Upper lobe of right lung (tissue), 1 donor: ENCODE measurements at regions not wholly inside any gene's neighbourhood (a gene's known extent, or its start where the extent isn't known, plus 50 kb on each side); places are given as distances from the start of the nearest gene placed in this dataset.

Experiments used
- ATAC-seq: fragments of 200-7000 bp; cut with Tn5 transposase; one replicate; pipeline ENCODE4 v1.9.1; 2020; ENCODE audit warnings: mild to moderate bottlenecking, moderate library complexity
- DNase-seq: peaks from one replicate; pipeline ENCODE4 v3.0.0-alpha.2; 2020
- H3K27ac ChIP-seq: fragments of 200-600 bp; one replicate; pipeline ENCODE4 v1.8.0; 2022
- H3K27me3 ChIP-seq: fragments of 200-600 bp; one replicate; pipeline ENCODE4 v1.8.0; 2022; ENCODE audit warnings: mild to moderate bottlenecking
- H3K36me3 ChIP-seq: fragments of 200-600 bp; one replicate; pipeline ENCODE4 v1.8.0; 2022
- H3K4me1 ChIP-seq: fragments of 200-600 bp; one replicate; pipeline ENCODE4 v1.8.0; 2022
- H3K4me3 ChIP-seq: fragments of 200-600 bp; one replicate; pipeline ENCODE4 v1.8.0; 2022; ENCODE audit warnings: mild to moderate bottlenecking
- H3K9me3 ChIP-seq: fragments of 200-600 bp; one replicate; pipeline ENCODE4 v1.8.0; 2022
- CTCF ChIP-seq: fragments of 200-600 bp; IDR thresholded peaks from one replicate; pipeline ENCODE4 v1.8.0; 2022; ENCODE audit warnings: antibody characterized with exemption
- intact Hi-C: fragments of 100-400 bp; cut with DNase I; formaldehyde crosslinking; loops from one replicate; pipeline ENCODE4 v1.11.0; 2022
- donor health status: DM: no; HTN: yes; CAD: no; lungs with severe emphysema.

GRCh38 chr18:69109686-69110085 lies 291.0 kb upstream of the DOK6 start:
- no peaks in the 10 kb centered on the region for H3K4me1 ChIP-seq
- intact Hi-C loops, result no loop called here
- no peaks in the 10 kb centered on the region for H3K9me3 ChIP-seq
- ATAC-seq, result no peak
- DNase-seq, result no peak
- H3K36me3 ChIP-seq, result no peaks in the 10 kb centered on the region
- TF ChIP-seq CTCF, result no peak
- no peak overlapping the region for H3K4me3 ChIP-seq
- H3K27ac ChIP-seq, result no peak overlapping the region
- H3K27me3 ChIP-seq, result no peaks in the 10 kb centered on the region

- H3K9me3 ChIP-seq, result no peaks in the 10 kb centered on the region
- no peak overlapping the region for H3K4me3 ChIP-seq
- no peak for TF ChIP-seq CTCF
- H3K27me3 ChIP-seq, result no peaks in the 10 kb centered on the region
- DNase-seq, result no peak
- no peak for ATAC-seq
- H3K27ac ChIP-seq, result no peak overlapping the region
- intact Hi-C loops, result no loop called here
- H3K4me1 ChIP-seq, result no peaks in the 10 kb centered on the region
- no peaks in the 10 kb centered on the region for H3K36me3 ChIP-seq
These were observed 279.9 kb upstream of the DOK6 start for GRCh38 chr18:69120833-69121232.

- no peaks in the 10 kb centered on the region for H3K9me3 ChIP-seq
- H3K4me1 ChIP-seq, result no peaks in the 10 kb centered on the region
- no peak overlapping the region for H3K27ac ChIP-seq
- TF ChIP-seq CTCF, result no peak
- no peaks in the 10 kb centered on the region for H3K27me3 ChIP-seq
- intact Hi-C loops, result no loop called here
- ATAC-seq (peak; percentile 71), DNase-seq (no peak)
- H3K4me3 ChIP-seq, result no peak overlapping the region
- no peaks in the 10 kb centered on the region for H3K36me3 ChIP-seq
These were observed 277.3 kb upstream of the DOK6 start for GRCh38 chr18:69123421-69123820.

GRCh38 chr18:69127873-69128500 lies 272.7 kb upstream of the DOK6 start:
- H3K36me3 ChIP-seq, result no peaks in the 10 kb centered on the region
- no peak overlapping the region for H3K4me3 ChIP-seq
- H3K27ac ChIP-seq, result no peak overlapping the region
- TF ChIP-seq CTCF, result no peak
- no peaks in the 10 kb centered on the region for H3K27me3 ChIP-seq
- no peaks in the 10 kb centered on the region for H3K9me3 ChIP-seq
- no peaks in the 10 kb centered on the region for H3K4me1 ChIP-seq
- DNase-seq (no peak), ATAC-seq (no peak)
- intact Hi-C loops, result no loop called here

GRCh38 chr18:69128566-69128965 lies 272.1 kb upstream of the DOK6 start:
- H3K27me3 ChIP-seq, result no peaks in the 10 kb centered on the region
- TF ChIP-seq CTCF, result no peak
- H3K4me3 ChIP-seq, result no peak overlapping the region
- H3K36me3 ChIP-seq, result no peaks in the 10 kb centered on the region
- no peaks in the 10 kb centered on the region for H3K9me3 ChIP-seq
- H3K27ac ChIP-seq, result no peak overlapping the region
- H3K4me1 ChIP-seq, result no peaks in the 10 kb centered on the region
- intact Hi-C loops, result no loop called here
- ATAC-seq, result no peak
- no peak for DNase-seq

GRCh38 chr18:69128978-69129377 lies 271.7 kb upstream of the DOK6 start:
- intact Hi-C loops, result no loop called here
- no peak for TF ChIP-seq CTCF
- H3K4me3 ChIP-seq, result no peak overlapping the region
- H3K9me3 ChIP-seq, result no peaks in the 10 kb centered on the region
- ATAC-seq (no peak), DNase-seq (no peak)
- no peaks in the 10 kb centered on the region for H3K36me3 ChIP-seq
- H3K27me3 ChIP-seq, result no peaks in the 10 kb centered on the region
- H3K4me1 ChIP-seq, result no peaks in the 10 kb centered on the region
- no peak overlapping the region for H3K27ac ChIP-seq
